Effector memory CD4-positive, alpha-beta T cell (primary cell): ENCODE measurements at regions not wholly inside any gene's neighbourhood (a gene's known extent, or its start where the extent isn't known, plus 50 kb on each side); places are given as distances from the start of the nearest gene placed in this dataset.

Source experiments
- DNase-seq, 3 donors: peaks; one replicate each; pipeline ENCODE4 v3.0.0-alpha.2; 2020
- H3K27ac ChIP-seq: 2 replicates; pipeline ENCODE4 v1.7.0; 2013; ENCODE audit warnings: mild to moderate bottlenecking, low read length, moderate library complexity; ENCODE audit not compliant: insufficient read depth, poor library complexity, severe bottlenecking
- H3K27me3 ChIP-seq: replicated peaks from 2 replicates; pipeline ENCODE4 v1.7.0; 2013; ENCODE audit warnings: mild to moderate bottlenecking, low read length; ENCODE audit not compliant: insufficient read depth, control insufficient read depth, poor library complexity, severe bottlenecking
- H3K36me3 ChIP-seq: 2 replicates; pipeline ENCODE4 v1.7.0; 2013; ENCODE audit warnings: mild to moderate bottlenecking, low read length, moderate library complexity; ENCODE audit not compliant: control insufficient read depth, insufficient read depth
- H3K4me1 ChIP-seq: 2 replicates; pipeline ENCODE4 v1.7.0; 2013; ENCODE audit warnings: low read length, mild to moderate bottlenecking; ENCODE audit not compliant: control insufficient read depth, insufficient read depth, poor library complexity, severe bottlenecking
- H3K4me3 ChIP-seq: 2 replicates; pipeline ENCODE4 v1.7.0; 2013; ENCODE audit warnings: low read length, low read depth, mild to moderate bottlenecking; ENCODE audit not compliant: insufficient read depth, poor library complexity, severe bottlenecking
- H3K9me3 ChIP-seq: 2 replicates; pipeline ENCODE4 v1.7.0; 2013; ENCODE audit warnings: mild to moderate bottlenecking, low read length, moderate library complexity; ENCODE audit not compliant: control insufficient read depth

GRCh38 chr3:186471771-186472170 lies 72.4 kb downstream of the CRYGS start:
- Histone ChIP-seq H3K27ac (no peak overlapping the region), H3K36me3 (no peaks in the 10 kb centered on the region), H3K9me3 (no peaks in the 10 kb centered on the region), H3K4me3 (no peak overlapping the region), H3K4me1 (no peaks in the 10 kb centered on the region), H3K27me3 (no peaks in the 10 kb centered on the region)
- no peak for DNase-seq

- no peak overlapping the region for H3K27ac ChIP-seq
- no peaks in the 10 kb centered on the region for H3K27me3 ChIP-seq
- DNase-seq: no peak
- no peaks in the 10 kb centered on the region for H3K9me3 ChIP-seq
- no peaks in the 10 kb centered on the region for H3K4me1 ChIP-seq
- H3K4me3 ChIP-seq: no peak overlapping the region
- no peaks in the 10 kb centered on the region for H3K36me3 ChIP-seq
These were observed 74.7 kb downstream of the CRYGS start for GRCh38 chr3:186469525-186469924.

GRCh38 chr3:186467969-186468368 lies 76.2 kb downstream of the CRYGS start:
- no peaks in the 10 kb centered on the region for H3K4me1 ChIP-seq
- H3K27ac ChIP-seq: no peak overlapping the region
- DNase-seq: no peak
- H3K9me3 ChIP-seq: no peaks in the 10 kb centered on the region
- H3K27me3 ChIP-seq: no peaks in the 10 kb centered on the region
- H3K4me3 ChIP-seq: no peak overlapping the region
- no peaks in the 10 kb centered on the region for H3K36me3 ChIP-seq

- H3K4me1 ChIP-seq: no peaks in the 10 kb centered on the region
- no peaks in the 10 kb centered on the region for H3K36me3 ChIP-seq
- no peak for DNase-seq
These were observed 77.7 kb downstream of the CRYGS start for GRCh38 chr3:186466391-186466974.

GRCh38 chr3:186465508-186465907 lies 78.7 kb downstream of the CRYGS start:
- no peak overlapping the region for H3K4me3 ChIP-seq
- no peaks in the 10 kb centered on the region for H3K27me3 ChIP-seq
- no peak for DNase-seq
- H3K9me3 ChIP-seq: no peaks in the 10 kb centered on the region
- no peak overlapping the region for H3K27ac ChIP-seq
- no peaks in the 10 kb centered on the region for H3K4me1 ChIP-seq
- H3K36me3 ChIP-seq: no peaks in the 10 kb centered on the region

More at GRCh38 chr3:186466391-186466974, 77.7 kb downstream of the CRYGS start:
- Histone ChIP-seq H3K27ac (no peak overlapping the region), H3K4me3 (no peak overlapping the region), H3K9me3 (no peaks in the 10 kb centered on the region), H3K27me3 (no peaks in the 10 kb centered on the region)

GRCh38 chr3:186464424-186465093 lies 79.6 kb downstream of the CRYGS start:
- H3K27ac ChIP-seq: no peak overlapping the region
- no peak overlapping the region for H3K4me3 ChIP-seq
- no peak for DNase-seq
- no peaks in the 10 kb centered on the region for H3K4me1 ChIP-seq
- H3K27me3 ChIP-seq: no peaks in the 10 kb centered on the region
- H3K9me3 ChIP-seq: no peaks in the 10 kb centered on the region
- H3K36me3 ChIP-seq: no peaks in the 10 kb centered on the region

GRCh38 chr3:186461141-186461540 lies 83.0 kb downstream of the CRYGS start:
- Histone ChIP-seq H3K4me1 (no peaks in the 10 kb centered on the region), H3K9me3 (no peaks in the 10 kb centered on the region), H3K4me3 (no peak overlapping the region), H3K36me3 (no peaks in the 10 kb centered on the region), H3K27ac (no peak overlapping the region), H3K27me3 (no peaks in the 10 kb centered on the region)
- DNase-seq: no peak

GRCh38 chr3:186459108-186459467 lies 85.1 kb downstream of the CRYGS start:
- H3K4me1 ChIP-seq: no peaks in the 10 kb centered on the region
- no peaks in the 10 kb centered on the region for H3K9me3 ChIP-seq
- no peak overlapping the region for H3K4me3 ChIP-seq
- no peak overlapping the region for H3K27ac ChIP-seq
- DNase-seq: no peak
- H3K36me3 ChIP-seq: no peaks in the 10 kb centered on the region
- H3K27me3 ChIP-seq: no peaks in the 10 kb centered on the region

GRCh38 chr3:186458306-186459107 lies 85.7 kb downstream of the CRYGS start:
- no peaks in the 10 kb centered on the region for H3K27me3 ChIP-seq
- no peak overlapping the region for H3K4me3 ChIP-seq
- H3K36me3 ChIP-seq: no peaks in the 10 kb centered on the region
- no peaks in the 10 kb centered on the region for H3K4me1 ChIP-seq
- DNase-seq: no peak
- H3K9me3 ChIP-seq: no peaks in the 10 kb centered on the region
- no peak overlapping the region for H3K27ac ChIP-seq

- no peaks in the 10 kb centered on the region for H3K9me3 ChIP-seq
- no peaks in the 10 kb centered on the region for H3K36me3 ChIP-seq
- no peaks in the 10 kb centered on the region for H3K4me1 ChIP-seq
- H3K27me3 ChIP-seq: no peaks in the 10 kb centered on the region
- no peak overlapping the region for H3K4me3 ChIP-seq
- DNase-seq: no peak
- no peak overlapping the region for H3K27ac ChIP-seq
These were observed 86.9 kb downstream of the CRYGS start for GRCh38 chr3:186457236-186457635.
